OCI-LY3 (cell line): ENCODE measurements at regions not wholly inside any gene's neighbourhood (a gene's known extent, or its start where the extent isn't known, plus 50 kb on each side); places are given as distances from the start of the nearest gene placed in this dataset.

ENCODE experiments used
- CTCF ChIP-seq: fragments of 200-600, 300-600 bp; sonication (generic); IDR thresholded peaks from 2 replicates; pipeline ENCODE4 v1.5.1; 2014; ENCODE audit warnings: antibody characterized with exemption, low read length, low read depth
- EZH2phosphoT487 ChIP-seq: fragments of 200-600 bp; shearing (Covaris generic); IDR thresholded peaks from 2 replicates; pipeline ENCODE4 v1.6.1; 2018; ENCODE audit warnings: antibody characterized with exemption, mixed run types, low read depth

DNA sequence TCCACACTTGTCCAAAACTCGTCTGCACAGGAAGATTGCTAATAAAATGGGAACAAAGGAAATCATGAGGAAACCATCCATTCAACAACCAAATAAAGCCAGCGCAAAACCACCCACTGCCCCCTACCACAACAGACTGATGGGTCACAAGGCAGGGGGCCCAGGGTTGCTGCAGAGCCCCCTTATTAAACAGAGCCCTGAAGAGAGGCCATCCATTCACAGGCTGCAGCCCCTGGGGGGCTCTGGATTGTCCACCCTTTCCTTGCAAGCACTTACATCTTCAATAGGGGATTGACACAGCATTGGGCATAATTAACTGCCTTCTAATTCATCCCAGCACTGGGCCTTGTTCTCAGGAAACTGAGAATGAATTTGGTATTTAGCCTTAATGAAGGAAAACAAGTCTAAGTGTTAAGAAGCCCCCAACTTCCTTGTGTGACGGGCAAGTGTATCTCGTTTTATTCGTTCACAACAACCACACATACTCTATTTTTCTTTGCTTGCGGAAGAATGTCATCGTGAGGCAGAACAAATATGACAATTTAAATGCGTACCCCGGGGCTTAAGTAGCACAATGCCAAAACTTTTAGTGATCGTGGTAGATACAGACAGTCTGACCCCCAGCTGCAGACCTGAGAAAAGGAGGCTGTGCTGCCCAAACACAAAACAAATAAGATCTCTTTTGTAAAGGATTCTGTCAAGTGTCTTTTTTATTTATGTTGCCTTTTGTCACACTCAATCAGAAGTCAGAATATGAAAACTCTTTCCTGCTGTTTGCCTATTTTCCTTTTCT, 144.0 kb downstream of the SEMA6D start:
- TF ChIP-seq CTCF (no peak), EZH2phosphoT487 (no peak)
